ENCODE measurements at regions not wholly inside any gene's neighbourhood (a gene's known extent, or its start where the extent isn't known, plus 50 kb on each side); places are given as distances from the start of the nearest gene placed in this dataset.
"Not testable (repeated sequence)": the region's sequence is repeated elsewhere in the genome, so short reads cannot be mapped to it uniquely, and the experiment has no call there.

GRCh38 chr2:87498169-87498853 lies 249.6 kb upstream of the PLGLB2 start:
- peak; percentile 4; the same call in 2 of the 3 replicates for ATAC-seq

- not testable (repeated sequence) for ATAC-seq
Observed at GRCh38 chr2:87498854-87499238, 249.0 kb upstream of the PLGLB2 start.

GRCh38 chr2:87499860-87500259 lies 248.0 kb upstream of the PLGLB2 start:
- ATAC-seq: peak; percentile 60

DNA sequence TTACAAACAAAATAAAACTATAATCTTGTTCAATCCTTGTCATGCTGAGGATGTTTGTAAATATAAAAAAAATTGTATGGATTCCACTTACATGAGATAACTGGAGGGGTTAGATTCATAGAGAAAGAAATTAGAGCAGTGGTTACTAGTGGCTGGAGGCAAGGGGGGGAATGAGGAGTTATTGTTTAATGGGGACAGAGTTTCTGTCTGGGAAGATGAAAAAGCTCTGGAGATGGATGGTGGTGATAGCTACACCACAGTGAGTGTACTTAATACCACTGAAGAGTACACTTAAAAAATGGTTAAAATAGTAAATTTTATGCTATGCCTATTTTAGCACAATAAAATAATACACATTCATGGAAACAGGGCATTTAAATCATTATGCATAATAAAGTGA lies 247.5 kb upstream of the PLGLB2 start:
- ATAC-seq: peak; percentile 23

DNA sequence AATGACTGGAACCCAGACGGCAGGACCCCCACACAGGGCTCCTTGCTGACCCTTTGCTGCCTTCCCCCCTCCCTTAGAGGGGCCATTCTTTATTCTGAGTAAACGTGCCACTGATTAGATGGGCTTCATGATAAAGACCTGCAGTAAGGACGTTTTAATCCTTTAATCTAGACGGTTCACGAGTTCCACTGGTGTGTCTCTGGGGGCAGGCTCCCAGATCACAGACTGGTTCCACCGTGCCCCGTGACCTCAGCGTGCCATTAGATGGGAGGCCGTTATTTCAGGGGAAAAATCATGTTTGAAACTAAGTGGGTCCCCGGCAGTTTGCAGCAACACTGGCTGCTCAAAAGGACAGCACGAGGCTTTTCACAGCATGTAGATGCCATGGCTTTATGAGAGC lies 246.9 kb upstream of the PLGLB2 start:
- not testable (repeated sequence) for ATAC-seq

DNA sequence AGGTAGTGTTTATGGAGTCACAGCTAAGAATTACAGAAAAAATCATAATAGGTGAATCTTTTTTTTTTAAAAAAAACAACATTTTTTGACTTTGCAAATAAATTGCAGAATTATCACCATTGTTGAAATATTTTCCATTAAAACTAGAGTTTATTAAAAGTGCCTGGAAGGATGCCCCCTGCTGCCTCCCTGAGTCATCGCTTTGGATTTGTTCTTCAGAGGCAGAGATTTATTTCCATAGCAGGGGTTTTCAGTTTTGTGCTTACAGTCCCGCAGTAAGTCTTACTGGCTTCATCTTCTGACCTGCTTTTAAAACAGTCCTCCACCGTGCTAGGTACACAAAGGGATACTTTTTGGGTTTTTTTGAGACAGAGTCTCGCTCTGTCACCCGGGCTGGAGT lies 244.9 kb upstream of the PLGLB2 start:
- not testable (repeated sequence) for ATAC-seq

GRCh38 chr2:87505239-87505638 lies 242.6 kb upstream of the PLGLB2 start:
- not testable (repeated sequence) for ATAC-seq

DNA sequence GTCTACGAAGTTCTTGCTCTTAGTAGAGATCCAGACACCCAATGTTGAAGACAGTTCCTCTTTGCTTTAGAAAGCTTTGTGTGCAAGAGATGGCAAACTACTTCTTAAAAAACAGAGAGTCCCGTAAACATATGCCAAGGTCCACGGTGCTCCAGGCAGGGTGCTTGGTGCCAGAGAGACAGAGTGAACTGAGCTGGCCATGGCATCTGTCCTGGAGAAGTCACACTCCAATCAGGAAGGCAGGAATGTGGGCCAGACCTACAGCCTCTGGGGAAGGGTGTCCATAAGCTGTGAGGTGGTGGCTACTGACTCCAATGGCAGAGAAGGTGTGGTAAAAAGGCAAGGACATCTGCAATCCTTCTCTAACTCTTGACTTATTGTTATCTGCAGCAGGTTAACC lies 242.0 kb upstream of the PLGLB2 start:
- not testable (repeated sequence) for ATAC-seq

GRCh38 chr2:87507378-87508348 lies 240.2 kb upstream of the PLGLB2 start:
- peak; percentile 73 for ATAC-seq

DNA sequence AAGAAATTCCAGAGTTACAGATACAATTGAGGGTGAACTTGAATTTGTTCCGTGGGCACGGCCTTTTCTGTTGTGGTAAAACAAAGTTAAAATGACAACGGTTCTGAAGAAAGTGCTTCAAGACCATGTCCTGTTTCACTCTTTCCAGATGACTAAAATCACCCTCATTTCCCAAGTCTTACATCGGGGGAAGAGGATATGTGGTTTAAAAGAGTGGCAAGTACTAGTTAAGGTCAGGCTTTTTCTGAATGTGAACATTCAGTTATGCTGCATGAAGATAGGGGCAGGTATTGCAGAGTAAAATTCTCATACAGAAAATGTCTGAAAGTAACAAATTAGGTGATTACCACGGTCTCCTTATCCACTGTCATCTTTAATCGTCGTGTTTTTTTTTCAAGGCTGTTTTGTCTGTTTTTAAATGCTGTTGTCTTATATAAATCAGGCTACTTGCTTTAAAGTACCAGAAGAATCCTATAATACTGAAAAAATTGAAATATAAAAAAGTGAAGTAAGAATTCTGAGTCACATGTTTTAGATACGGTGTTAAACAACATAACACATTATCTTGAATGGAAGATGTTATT lies 236.6 kb upstream of the PLGLB2 start:
- not testable (repeated sequence) for ATAC-seq

DNA sequence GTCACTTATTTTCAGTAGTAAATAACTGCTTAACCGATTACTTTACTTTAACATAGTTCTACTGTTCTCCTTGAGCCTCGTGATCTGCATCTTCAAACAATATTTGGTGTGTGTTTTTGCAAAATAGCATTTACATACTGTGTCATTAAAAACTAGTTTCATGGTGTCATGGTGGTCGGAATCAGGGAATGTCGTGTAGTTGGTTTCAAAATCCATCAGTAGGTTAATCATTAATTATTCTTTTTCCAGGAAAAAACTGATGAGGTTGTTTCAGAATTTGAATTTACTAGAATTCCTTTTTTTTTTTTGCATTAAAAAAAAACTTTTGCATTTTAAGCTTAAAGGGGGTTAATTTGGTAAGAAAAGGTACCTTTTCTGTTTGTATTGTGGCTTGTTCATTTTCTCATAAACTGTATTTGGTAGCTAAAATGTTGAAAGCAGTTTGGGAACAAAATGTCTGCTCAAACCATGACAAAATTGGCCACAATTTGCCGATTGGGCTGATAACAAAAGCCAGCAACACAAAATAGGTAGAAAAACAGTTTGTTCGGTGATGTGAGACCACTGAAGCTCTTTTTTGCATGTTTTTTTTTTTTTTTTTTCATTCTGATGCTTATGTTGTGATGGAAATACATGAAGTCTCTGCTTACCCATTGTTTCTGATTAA lies 234.9 kb upstream of the PLGLB2 start:
- not testable (repeated sequence) for ATAC-seq

- ATAC-seq: not testable (repeated sequence)
Observed at GRCh38 chr2:87514034-87514433, 233.9 kb upstream of the PLGLB2 start.

DNA sequence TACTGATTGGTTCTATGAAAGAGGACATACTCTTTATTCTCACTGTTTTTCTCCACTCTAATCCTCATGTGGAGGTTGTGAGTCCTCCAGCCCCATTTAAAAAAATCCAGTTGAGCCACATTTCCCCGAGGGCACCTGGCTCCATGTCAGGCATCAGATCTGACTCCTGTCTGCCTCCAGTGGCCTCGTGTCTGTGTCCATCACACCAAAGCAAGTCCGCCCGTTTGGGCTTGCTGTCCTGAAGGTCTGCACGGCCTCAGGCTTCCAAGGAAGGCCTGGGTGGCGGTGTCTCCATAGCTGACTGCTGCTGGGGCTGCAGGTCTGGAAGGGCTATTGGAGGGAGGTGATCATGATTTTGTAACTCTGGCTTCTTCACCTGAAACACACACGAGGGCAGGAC lies 233.4 kb upstream of the PLGLB2 start:
- not testable (repeated sequence) for ATAC-seq

DNA sequence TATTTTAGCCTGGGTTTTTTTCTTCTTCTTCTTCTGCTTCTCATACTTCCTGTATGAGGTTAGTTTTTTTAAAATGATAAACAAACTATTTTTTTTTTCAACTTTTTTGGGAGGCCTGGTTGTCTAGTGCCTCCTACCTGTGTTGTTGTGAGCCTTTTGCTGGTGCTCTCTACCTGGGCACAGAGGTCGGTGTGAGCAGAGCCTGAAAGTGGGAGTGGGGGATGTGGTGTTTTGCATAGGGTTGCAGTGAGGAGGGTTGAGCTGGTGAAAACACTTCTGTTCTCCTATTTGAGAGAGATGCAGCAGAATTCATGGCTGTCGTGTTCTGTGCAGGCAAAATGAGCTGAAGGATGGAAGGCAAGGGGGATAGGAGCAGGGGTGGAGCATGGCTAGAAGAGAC lies 232.7 kb upstream of the PLGLB2 start:
- ATAC-seq: not testable (repeated sequence)

GRCh38 chr2:87515875-87516274 lies 232.0 kb upstream of the PLGLB2 start:
- ATAC-seq: not testable (repeated sequence)

GRCh38 chr2:87516369-87516967 lies 231.4 kb upstream of the PLGLB2 start:
- ATAC-seq: not testable (repeated sequence)

DNA sequence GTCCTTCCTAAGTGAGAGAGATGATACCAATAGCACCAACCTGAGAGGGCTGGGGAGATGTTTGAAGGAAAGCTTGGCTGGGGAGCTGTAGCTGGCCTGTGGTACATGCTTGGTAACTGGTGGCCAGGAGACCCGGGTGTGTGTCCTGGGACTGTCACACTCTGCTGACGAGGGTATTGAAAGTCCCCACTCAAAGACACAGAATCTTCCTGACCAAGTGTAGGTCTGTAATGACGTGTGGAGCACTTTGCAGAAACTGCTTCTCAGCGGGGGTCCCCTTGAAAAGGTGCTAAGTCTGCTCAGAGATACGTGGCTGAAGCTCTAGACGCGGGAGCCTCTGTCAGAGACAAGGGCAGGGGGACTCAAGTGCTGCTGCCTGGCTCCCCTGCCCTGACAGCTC lies 230.4 kb upstream of the PLGLB2 start:
- ATAC-seq: not testable (repeated sequence)

DNA sequence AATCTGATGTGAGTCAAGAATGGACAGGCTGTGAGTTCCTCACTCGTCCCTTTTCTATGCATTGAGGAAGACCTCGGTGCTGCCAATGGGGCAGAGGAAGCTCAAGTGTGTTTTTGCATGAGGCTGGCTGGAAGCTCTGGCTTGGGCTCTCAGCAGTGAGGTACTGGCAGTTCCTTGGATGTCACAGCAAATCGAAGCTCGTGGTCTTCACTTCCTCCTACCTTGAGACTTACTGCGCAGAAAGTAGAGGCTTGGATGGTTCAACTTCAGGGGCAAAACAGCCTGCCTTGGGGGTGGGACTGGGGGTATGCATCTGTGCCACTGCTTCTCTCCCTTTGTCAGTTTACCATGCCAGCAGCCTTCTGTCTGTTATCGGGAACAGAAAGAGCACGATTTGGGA lies 229.8 kb upstream of the PLGLB2 start:
- ATAC-seq: not testable (repeated sequence)

GRCh38 chr2:87518547-87518946 lies 229.3 kb upstream of the PLGLB2 start:
- not testable (repeated sequence) for ATAC-seq

DNA sequence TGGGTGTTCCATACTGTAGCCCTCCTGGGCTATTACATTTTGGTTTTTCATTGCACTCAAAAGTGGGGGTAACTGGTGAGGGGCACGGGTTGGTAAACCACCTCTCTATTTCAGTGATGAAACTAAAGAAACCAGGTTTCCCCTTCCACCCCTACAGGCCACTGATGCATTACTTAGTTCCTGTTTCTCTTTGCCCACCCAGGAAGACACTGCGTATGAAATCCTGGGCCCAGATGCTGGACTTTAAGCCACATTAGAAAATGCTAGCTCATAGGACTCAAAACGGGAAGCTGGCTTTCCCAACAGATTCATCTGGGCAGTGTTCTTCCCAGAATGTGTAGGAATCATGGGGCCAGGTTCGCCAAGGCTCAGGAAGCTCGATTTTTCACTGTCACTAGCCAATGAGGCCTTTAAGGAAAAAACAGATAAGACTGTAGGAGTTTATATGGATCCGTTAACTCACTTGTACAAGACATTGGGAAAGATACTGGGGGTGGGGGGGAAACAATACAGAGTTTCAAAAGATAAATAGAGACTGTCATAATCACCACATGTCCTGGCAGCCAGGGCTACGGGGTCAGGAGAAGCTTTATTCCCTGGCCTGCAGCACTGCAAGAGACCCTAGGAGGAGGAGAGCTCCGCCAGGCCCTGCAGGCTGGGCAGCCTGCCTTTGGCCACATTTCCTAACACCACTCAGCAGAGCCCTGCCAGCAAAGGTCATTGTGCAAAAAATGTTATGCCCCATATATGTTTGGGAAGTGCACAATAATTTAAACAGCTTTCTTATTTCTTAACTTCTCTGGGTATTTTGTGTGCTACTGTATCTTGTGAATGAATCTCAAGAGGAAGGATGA lies 228.5 kb upstream of the PLGLB2 start:
- ATAC-seq: not testable (repeated sequence)

GRCh38 chr2:87521057-87521456 lies 226.8 kb upstream of the PLGLB2 start:
- not testable (repeated sequence) for ATAC-seq

Data from SK-N-SH treated with all-trans-retinoic acid at 6 μM for 48 hours (cell line).